ENCODE measurements at regions not wholly inside any gene's neighbourhood (a gene's known extent, or its start where the extent isn't known, plus 50 kb on each side); places are given as distances from the start of the nearest gene placed in this dataset.
"Not testable (repeated sequence)": the region's sequence is repeated elsewhere in the genome, so short reads cannot be mapped to it uniquely, and the experiment has no call there.

DNA sequence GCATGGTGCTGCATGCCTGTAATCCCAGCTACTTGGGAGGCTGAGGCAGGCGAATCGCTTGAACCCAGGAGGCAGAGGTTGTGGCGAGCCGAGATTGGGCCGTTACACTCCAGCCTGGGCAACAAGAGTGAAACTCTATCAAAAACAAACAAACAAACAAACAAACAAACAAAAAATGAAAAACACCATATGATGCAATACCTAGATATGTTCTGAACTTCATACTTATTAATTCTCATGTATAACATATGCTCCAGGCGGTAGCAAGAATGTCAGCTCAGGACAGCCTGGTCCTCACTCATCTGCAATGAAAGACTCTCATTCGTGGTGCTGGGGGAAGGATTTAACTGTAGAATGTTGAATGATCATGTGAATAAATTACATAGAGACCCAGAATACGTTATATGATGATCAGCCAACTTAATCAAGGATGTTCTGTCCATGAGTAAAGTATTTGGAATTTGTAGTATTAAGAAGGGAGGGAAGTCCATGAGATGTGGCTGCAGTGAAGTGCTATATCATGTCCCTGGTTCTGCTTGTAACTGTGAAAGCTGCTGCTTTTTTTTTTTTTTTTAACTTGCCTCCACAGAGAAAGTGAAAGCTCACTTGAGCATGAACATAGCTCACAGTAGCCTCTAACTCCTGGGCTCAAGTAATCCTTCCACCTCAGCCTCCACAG, 206.8 kb downstream of the UQCRFS1 start:
- DNase-seq, result no peak

DNA sequence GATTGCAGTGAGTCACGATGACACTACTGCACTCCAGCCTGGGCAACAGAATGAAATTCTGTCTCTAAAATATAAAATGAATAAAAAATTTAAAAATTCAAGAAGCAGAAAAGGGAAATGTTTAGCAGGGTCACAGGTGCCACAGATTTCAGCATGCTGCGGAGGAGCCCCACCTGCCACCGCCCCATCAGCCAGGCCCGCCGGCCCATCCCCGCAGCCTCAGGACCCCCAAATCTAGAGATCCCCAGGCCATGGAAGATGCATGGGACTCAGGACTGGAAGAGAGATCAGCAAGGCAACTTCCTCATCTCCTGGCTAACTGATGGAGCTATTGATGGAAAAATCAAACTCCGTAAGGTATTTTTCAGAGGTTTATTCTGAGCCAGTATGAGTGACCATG, 208.2 kb downstream of the UQCRFS1 start:
- no peak for DNase-seq

DNA sequence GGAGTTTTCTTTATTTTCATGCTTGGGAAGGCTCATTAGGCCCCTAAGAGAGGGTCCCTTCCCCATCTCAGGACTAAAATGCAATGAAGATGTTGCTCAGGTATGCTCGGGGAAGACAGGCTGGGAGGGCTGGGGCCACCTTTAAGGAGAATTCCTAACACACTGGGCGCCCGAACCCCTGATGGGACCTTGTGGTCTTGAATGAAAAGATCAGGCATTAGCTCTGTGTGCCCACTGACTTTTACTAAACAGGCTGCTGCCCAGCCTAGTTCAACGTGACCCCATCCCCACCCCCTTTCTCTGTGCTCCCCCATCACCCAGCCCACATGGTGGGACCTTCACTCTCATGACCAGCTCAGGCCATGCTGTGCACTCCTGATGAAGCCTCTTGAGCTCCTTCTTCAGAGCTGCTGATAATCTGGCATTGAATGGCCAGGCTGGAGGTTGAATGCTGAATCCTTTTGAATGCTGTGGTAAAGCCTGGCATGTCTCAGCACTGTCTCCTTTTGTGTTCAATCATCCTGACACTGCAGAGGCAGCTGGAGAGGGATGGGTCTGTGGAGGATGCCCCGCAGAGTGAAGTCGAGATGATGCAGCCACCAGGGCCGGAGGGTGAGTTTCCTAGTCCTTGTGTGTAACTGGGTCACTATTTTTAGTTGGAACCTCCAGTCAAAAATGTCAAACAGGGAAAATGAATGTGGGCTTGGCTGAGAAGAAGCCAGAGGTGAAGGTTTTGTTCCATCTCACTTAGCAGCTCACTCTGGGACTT, 209.1 kb downstream of the UQCRFS1 start:
- DNase-seq, result no peak

DNA sequence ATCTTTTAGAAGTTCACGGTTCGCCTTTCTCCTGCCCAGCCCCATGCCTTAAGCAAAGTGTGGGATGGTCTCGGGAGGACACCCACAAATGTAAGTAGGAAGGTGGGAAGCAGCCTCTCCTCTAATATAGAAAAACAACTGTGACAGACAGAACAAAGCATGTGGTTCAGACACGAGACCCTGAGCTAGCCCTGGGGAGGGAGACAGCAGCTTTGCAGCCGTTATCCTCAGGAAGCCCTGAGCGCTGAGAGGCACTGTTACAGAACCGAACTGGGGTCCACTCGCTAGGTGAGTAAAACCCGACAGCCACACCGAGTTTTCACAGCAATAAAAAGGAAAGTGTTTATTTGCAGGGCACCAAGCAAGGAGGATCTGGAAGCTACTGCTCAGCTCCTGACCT, 210.6 kb downstream of the UQCRFS1 start:
- no peak for DNase-seq

DNA sequence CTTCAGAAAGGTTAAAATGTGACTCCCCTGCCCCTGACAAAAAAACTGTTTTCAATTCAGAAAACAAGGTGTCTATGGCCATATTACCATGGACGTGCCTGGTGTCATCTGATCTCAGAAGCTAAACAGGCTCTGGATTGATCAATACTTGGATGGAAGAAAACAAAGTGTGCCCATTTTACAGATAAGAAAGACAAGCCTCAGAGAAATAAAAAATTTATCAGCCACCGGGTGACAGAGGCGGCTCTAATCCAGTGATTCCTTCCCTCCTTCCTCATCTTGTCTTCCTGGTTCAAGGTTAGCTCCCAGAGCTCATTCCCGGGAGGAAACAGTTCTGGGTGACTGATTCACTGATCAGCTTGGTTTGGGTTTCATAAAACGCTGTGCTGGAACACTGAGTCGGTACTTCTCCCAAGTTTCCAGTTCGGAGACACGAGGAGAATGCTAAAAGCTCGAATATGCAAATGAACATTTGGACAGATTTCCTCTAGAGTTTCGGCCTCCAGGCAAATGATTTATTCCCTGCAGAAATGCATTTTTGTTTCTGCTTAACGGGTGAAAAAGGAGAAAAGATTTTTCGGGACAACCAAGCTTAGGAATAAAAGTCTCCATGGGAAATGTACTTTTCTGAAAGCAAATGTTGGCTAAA, 211.2 kb downstream of the UQCRFS1 start:
- DNase-seq, result no peak

DNA sequence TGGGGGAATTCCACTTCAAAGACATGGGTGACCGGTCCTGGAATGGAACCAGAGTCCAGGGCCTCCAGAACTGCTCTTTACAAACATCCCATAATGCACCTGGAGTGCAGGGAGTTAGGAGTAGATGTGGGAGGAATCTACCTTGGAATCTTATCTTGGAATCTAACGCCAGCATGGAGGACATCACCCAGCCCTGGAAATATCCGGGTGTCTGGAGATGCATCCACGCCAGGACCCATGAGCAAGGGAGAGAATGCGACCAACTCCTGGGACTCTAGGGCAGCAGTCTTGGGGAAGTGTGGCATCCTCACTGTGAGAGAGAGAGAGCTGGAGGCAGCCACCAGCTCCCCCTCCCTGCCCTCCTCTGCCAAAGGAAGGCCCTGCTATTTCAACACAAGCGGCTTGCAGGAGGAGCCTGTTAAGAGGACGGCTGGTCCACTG, 211.8 kb downstream of the UQCRFS1 start:
- DNase-seq, result no peak

DNA sequence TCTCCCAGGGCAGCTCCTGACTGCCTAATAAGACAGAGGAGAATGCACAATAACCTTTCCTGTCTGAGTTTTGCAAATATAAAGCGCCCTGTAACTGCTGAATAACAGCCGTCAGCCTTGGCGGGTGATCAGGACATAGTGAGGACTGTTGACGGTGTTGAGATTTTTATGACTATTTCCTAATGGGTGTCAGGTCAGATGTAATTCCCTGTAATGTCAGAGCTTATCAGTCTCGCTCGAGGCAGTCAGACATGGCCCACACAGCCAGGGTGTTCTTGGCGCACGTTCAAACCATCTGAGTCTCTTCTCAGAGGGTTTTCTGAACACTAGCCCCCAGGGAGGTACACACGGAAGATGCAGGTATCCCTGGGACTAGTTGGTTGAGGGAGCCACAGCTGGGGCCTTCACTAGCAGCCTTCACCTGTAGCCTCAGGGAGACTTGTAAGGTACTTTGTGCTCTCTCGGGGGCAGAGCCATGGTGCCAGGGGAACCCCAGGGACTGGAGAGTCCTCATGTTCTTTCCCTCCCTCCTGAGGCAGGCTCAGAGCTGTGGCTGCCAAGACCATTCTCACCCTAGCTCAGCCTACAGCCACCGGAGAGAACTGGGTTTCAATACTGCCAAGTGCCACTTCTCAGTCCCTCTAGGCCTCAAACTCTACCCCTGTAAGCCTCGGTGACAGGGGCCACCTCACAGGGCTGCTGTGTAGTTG, 213.1 kb downstream of the UQCRFS1 start:
- DNase-seq, result no peak

DNA sequence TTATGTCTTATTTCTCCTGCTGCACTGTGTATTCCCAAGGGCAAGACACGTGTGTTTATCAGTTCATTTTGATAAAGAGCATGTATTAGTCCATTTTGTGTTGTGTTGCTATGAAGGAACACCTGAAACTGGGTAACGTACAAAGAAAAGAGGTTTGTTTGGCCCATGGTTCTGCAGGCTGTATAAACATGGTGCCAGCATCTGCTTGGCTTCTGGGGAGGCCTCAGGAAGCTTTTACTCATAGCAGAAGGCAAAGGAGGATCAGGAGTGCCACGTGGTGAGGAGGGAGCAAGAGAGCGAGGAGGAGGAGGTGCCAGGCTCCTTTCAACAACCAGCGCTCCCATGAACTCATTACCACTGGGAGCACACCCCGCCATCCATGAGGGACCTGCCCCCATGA, 214.0 kb downstream of the UQCRFS1 start:
- DNase-seq, result no peak

DNA sequence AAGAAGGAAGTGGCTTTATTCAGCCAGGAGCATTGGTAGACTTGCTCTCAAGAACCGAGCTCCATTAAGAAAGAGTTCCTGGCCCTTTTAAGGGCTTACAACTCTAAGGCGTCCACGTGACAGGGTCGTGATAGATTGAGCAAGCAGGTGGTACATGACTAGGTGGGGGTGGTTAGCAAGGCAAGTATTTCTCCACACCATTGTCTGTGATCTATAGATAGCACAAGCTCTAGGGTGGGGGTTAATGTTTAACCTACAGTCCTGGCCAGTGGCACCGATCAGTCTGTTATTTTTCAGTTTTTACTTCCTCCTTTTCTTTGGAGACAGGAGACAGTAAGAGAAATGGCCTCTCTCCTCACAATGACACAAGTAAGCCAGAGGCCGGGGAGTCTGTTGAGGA, 215.1 kb downstream of the UQCRFS1 start:
- not testable (repeated sequence) for DNase-seq

DNA sequence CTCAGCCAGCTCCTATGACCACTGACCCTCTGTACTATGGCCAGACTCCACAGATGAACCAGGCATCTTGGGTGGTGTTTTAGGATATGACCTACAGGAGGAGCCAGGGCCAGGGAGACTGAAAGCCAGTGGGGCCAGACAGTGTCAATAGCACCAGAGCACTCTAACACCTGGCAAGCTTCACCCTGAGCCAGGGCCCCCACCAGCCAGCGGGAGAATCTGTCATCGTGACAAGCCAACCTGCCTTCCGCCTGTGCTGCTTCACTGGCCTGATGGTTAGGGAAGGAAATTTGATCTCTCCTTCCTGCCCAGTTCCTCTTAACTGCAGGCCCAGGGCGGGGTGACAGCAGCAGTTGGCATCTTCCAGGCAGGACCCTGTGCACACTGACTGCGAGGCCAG, 222.4 kb downstream of the UQCRFS1 start:
- no peak for DNase-seq

DNA sequence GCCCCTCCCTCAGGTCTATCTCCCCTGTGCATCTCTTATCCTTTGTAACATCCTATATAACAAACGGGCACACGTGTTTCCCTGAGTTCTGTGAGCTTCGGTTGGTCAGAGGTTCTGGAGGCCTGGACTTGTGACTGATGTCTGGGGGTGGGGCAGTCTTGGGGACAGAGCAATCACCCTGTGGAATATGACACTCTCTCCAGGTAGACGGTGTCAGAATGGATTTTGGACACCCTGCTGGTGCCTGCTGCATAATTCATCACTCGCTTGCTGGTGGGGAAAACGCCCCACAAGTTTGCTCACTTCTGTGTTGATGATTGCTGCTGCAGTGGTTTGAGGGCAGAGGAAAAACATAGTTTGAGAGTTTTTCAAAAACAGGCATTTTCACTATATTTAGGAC, 223.2 kb downstream of the UQCRFS1 start:
- DNase-seq, result no peak

DNA sequence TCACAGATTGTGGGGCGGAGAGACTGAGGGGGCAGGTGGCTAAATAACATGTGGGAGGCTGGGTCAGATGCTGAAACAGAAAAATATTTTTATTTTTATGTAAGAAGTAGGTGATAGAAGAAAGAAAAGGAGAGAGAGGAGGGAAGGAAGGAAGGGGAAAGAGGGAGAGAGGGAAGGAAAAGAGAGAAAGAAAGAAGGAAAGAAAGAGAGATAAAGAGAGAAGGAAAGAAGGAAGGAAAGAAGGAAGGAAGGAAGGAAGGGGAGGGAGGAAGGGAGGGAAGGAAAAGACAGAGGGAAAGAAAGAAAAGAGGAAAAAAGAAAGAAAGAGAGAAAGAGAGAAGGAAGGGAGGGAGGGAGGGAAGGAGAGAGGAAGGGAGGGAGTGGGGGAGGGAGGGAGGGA, 224.9 kb downstream of the UQCRFS1 start:
- no peak for DNase-seq

DNA sequence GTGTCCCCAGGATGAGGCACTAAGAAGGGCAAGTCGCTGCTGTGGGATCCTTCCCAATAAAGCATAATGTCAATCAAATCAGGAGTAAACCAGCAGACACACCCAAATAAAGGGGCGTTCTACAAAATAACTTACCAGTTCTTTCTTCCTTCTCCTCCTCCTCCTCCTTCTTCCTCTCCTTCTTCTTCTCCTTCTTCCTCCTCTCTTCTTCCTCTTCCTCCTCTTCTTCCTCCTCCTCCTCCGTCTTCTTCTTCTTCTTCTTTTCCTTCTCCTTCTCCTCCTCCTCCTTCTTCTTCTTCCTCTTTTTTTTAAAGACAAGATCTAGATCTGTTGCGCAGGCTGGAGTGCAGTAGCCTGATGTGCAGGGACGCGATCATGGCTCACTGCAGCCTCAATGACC, 225.8 kb downstream of the UQCRFS1 start:
- no peak for DNase-seq

DNA sequence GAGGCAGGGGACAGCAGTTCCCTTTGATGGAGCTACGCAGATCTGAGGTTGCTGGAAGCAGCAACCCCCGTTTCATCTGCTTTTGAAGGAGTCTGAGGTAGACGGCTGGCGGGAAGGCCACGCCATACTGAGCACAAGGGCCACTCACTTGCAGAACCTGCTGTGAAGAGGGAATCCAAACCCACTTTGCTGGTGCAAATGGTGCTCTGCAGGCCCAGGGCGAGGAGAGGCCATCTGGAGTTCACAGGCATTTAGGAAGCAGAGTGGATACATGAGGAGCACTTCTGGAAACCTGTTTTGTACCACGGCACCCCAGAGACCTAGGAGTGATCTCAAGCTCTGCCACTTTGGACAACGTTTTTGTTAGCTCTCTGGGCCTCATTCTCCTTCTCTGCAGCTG, 227.8 kb downstream of the UQCRFS1 start:
- DNase-seq, result no peak

DNA sequence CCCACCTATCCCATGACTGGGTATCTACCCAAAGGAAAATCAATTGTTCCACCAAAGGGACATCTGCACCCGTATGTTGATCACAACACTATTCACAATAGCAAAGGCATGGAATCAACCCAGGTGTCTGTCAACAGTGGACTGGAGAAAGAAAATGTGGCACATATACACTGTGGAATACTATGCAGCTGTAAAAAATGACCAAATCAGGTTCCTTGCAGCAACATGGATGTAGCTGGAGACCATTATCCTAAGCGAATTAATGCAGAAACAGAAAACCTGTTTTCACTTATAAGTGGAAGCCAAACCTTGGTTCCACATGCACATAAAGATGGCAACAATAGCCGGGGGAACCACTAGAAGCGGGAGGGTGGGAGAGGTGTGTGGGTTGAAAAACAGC, 228.6 kb downstream of the UQCRFS1 start:
- DNase-seq, result no peak

DNA sequence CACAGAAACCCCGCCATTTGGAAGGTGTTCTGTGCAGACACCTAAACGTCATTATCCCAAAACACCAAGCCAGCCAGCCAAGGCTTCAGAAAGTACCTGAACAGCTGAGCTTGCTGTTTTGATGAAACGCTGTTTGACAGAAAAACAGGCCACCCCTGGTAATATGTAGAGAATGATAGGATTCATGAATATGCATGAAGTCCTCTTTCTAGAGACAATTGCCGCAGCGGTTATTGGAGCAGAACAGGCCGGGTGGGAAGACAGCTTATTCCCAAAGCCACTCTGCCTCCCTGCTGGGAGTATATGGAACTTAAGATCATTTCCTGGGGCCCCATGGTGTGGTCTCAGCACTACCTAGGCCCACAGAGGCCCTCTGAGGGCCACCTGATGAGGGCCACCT, 229.5 kb downstream of the UQCRFS1 start:
- DNase-seq, result no peak

DNA sequence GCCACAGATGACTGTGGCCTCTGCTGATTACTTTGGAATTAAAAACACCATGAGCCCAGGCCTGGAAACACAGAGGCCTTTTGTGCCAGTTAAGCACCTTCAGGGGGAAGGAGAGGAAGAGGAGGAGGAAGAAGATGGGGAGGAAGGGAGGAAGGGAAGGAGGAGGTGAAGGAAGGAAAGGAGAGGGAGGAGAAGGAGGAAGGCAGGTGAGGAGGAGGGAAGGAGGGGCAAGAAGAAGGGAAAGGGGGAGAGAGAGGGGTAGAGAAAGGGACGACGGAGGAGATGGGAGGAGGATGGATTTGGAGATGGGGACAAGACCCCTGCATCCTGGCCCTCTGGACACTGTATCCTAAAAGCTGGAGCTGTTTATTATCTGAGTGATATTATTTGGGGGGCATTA, 231.0 kb downstream of the UQCRFS1 start:
- no peak for DNase-seq

DNA sequence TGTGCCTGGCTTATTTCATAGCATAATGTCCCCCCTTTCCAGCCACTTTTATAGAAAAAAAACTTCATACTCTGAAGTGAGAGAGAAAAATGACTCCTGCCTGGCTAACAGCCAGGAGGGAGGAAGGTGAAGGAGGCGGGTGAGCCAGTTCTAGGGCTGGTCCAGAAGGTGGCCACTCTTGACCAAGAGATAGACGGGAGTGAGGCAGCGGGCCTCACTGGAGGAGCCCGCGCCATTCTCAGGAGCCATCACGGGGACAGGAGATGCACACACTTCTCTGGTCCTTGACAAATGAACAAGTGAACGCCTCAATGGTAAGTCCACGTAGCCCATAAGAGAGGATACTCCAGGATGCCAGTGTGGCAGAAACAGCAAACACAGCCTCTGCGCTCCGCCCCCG, 231.4 kb downstream of the UQCRFS1 start:
- no peak for DNase-seq

DNA sequence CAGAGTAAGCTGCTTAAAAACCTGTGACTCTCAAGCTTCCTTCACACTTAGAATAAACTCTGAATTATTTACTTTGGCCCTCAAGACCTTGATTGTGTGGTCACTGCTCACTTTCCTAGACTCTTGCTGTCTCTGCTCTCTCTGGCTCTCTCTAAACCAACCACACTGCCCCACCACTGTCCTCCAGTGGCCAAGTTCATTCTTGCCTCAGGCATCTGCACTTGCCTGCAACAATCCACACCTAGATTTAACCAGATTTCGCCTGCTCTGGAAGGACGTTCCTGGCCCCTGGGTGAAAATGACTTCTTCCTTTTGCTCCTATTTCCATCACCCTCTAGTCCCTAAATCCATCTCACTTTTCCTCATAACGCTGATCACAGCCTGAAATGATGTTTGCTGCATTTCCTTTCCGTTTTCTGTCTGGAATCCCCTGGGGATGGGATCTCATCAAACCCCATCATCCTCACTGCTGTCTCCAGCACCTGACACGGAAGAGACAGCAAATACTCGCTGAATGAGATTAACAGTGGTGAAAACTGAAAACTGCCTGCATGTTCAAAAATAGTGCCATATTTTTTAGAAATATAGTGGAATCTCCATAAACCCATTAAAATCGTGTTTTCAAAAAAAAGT, 232.6 kb downstream of the UQCRFS1 start:
- no peak for DNase-seq

DNA sequence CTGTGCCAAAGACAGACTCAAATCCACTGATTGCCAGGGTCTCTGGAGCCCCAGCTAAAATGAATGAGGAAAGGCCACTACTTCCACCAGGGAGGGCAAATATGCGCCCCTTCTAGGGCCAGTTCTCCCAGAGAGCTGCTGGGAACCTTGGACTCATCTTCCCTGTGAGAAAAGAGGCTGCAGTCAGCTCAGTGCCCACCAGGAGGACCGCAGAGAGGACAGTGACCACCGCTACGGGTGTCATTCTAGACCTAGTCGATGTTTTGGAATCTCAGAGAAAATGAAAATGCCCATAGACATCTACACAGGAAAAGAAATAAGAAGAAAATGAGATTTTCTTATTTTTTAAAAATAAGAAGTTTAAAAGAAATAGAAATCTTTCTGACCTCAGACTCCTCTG, 235.1 kb downstream of the UQCRFS1 start:
- no peak for DNase-seq

DNA sequence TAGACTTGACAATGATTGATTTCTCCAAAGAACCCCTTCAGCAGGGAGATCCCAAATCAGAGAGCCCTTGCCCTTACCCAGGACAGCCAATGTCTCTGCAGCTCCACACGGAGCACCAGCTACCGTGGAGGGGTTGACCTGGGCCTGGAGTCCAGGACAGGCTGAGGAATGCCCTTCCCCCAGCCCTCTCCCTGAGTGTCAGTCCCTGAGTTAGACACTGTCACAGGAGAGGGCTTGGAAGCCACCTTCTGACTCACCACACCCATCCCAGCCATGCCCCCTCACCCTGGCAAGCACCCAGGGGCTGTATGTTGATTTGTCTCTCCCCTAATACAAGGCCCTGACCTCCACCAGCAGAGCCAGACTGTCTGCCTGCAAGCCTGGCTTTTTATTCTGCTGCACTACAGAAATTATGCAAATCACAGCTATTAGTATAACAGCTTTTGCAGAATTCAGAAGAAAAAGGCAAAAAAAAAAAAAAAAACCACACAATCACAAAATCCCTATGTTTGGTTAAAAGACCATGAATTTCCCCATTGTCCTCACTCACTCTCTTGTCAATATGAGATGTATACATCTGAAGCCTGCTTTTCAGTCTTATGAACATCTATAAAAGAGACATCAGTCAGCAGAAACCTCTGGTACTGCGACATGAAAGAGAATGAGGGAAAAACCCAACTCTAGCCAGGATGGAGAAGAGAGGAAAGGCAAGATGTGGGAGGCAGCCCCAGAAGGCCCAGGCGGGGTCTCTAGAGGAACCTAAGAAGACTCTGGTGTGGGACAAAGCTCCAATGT, 240.7 kb downstream of the UQCRFS1 start:
- no peak for DNase-seq

DNA sequence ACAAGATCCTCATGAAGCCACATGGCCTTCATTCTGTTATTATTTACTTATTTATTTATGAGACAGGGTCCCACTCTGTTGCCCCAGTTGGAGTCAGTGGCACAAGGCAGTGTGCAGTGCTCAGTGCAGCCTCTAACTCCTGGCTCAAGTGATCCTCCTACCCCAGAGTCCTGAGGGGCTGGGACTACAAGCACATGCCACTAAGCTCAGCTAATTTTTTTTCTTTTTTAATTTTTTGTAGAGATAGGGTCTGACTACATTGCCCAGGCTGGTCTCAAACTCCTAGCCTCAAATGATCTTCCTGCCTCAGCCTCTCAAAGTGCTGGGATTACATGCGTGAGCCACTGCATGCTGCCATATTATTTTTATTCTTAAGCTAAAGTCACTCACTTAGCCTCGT, 241.4 kb downstream of the UQCRFS1 start:
- DNase-seq, result no peak
